WTC11 (cell line): ENCODE measurements at regions not wholly inside any gene's neighbourhood (a gene's known extent, or its start where the extent isn't known, plus 50 kb on each side); places are given as distances from the start of the nearest gene placed in this dataset.

ENCODE experiments used
- ATAC-seq: fragments of 200-7000 bp; cut with Tn5 transposase; 2 replicates; pipeline ENCODE4 v1.10.0; 2021; ENCODE audit warnings: mild to moderate bottlenecking, moderate library complexity
- CTCF ChIA-PET: fragments of 300-600 bp; sonication (Branson Sonifier 250); formaldehyde crosslinking; loops from one replicate; lab custom pipeline; 2021; ENCODE audit warnings: antibody characterized with exemption; lab: Charles Lee
- POLR2A ChIA-PET: fragments of 350-600 bp; sonication (Branson Sonifier 250); formaldehyde crosslinking; loops from one replicate; lab custom pipeline; 2021; ENCODE audit warnings: antibody characterized with exemption; lab: Charles Lee
- DNase-seq: peaks from one replicate; pipeline ENCODE4 v3.0.0; 2021; ENCODE audit warnings: low spot score
- H3K27ac Mint-ChIP-seq: 2 replicates; pipeline ENCODE4 v1.8.0; 2021; ENCODE audit warnings: mixed read lengths
- H3K27me3 Mint-ChIP-seq: 2 replicates; pipeline ENCODE4 v1.8.0; 2021; ENCODE audit warnings: low read depth, mild to moderate bottlenecking, moderate library complexity, mixed read lengths
- H3K36me3 Mint-ChIP-seq: 2 replicates; pipeline ENCODE4 v1.8.0; 2021; ENCODE audit warnings: mixed read lengths
- H3K4me1 Mint-ChIP-seq: 2 replicates; pipeline ENCODE4 v1.8.0; 2022; ENCODE audit warnings: mixed read lengths
- H3K4me3 Mint-ChIP-seq: 2 replicates; pipeline ENCODE4 v1.8.0; 2021; ENCODE audit warnings: mild to moderate bottlenecking, moderate library complexity, mixed read lengths
- H3K9me3 Mint-ChIP-seq: 2 replicates; pipeline ENCODE4 v1.8.0; 2021; ENCODE audit warnings: mixed read lengths
- ATF1 ChIP-seq: sonication (generic); formaldehyde crosslinking; IDR thresholded peaks from 2 replicates; pipeline ENCODE4 v1.8.1; 2023; ENCODE audit warnings: mild to moderate bottlenecking, moderate library complexity, missing genetic modification reagents
- CREB1 ChIP-seq: sonication (generic); formaldehyde crosslinking; IDR thresholded peaks from 2 replicates; pipeline ENCODE4 v1.8.0; 2023; ENCODE audit warnings: mild to moderate bottlenecking, missing genetic modification reagents
- E2F1 ChIP-seq: sonication (generic); formaldehyde crosslinking; IDR thresholded peaks from 2 replicates; pipeline ENCODE4 v1.8.0; 2022; ENCODE audit warnings: mild to moderate bottlenecking, missing genetic modification reagents
- E2F5 ChIP-seq: sonication (generic); formaldehyde crosslinking; IDR thresholded peaks from 2 replicates; pipeline ENCODE4 v1.8.1; 2022; ENCODE audit warnings: mild to moderate bottlenecking, moderate library complexity, missing genetic modification reagents
- EMX1 ChIP-seq: fragments of 250-450 bp; sonication (Bioruptor Pico); IDR thresholded peaks from 2 replicates; pipeline ENCODE4 v1.8.0; 2021; ENCODE audit warnings: mild to moderate bottlenecking
- GABPB1 ChIP-seq: sonication (generic); formaldehyde crosslinking; IDR thresholded peaks from 2 replicates; pipeline ENCODE4 v1.8.1; 2023; ENCODE audit warnings: mild to moderate bottlenecking, missing genetic modification reagents
- GRHL2 ChIP-seq: fragments of 250-450 bp; sonication (Bioruptor Pico); IDR thresholded peaks from 2 replicates; pipeline ENCODE4 v1.8.0; 2022; ENCODE audit warnings: mild to moderate bottlenecking, moderate library complexity; ENCODE audit not compliant: insufficient replicate concordance, severe bottlenecking
- MYBL2 ChIP-seq: sonication (generic); formaldehyde crosslinking; IDR thresholded peaks from 2 replicates; pipeline ENCODE4 v1.8.1; 2023; ENCODE audit warnings: mild to moderate bottlenecking, moderate library complexity, missing genetic modification reagents
- NFATC4 ChIP-seq: fragments of 250-450 bp; sonication (Bioruptor Pico); IDR thresholded peaks from 2 replicates; pipeline ENCODE4 v1.9.0; 2021; ENCODE audit warnings: mild to moderate bottlenecking
- NR1H2 ChIP-seq: sonication (generic); formaldehyde crosslinking; IDR thresholded peaks from 2 replicates; pipeline ENCODE4 v1.9.0; 2021; ENCODE audit warnings: mild to moderate bottlenecking, moderate library complexity, missing genetic modification reagents
- PRDM15 ChIP-seq: sonication (generic); formaldehyde crosslinking; IDR thresholded peaks from 2 replicates; pipeline ENCODE4 v1.8.0; 2022; ENCODE audit warnings: missing genetic modification reagents
- SOX15 ChIP-seq: fragments of 250-450 bp; sonication (Bioruptor Pico); IDR thresholded peaks from 2 replicates; pipeline ENCODE4 v1.9.0; 2021; ENCODE audit warnings: mild to moderate bottlenecking
- STAT6 ChIP-seq: sonication (generic); formaldehyde crosslinking; conservative IDR thresholded peaks from 2 replicates; pipeline ENCODE4 v1.8.1; 2023; ENCODE audit warnings: mild to moderate bottlenecking, low read depth, missing genetic modification reagents, moderate library complexity
- TCF7 ChIP-seq: sonication (generic); formaldehyde crosslinking; IDR thresholded peaks from 2 replicates; pipeline ENCODE4 v1.8.0; 2022; ENCODE audit warnings: mild to moderate bottlenecking, low read depth, missing genetic modification reagents, moderate library complexity
- TEAD1 ChIP-seq: sonication (generic); formaldehyde crosslinking; IDR thresholded peaks from 2 replicates; pipeline ENCODE4 v1.8.0; 2022; ENCODE audit warnings: mild to moderate bottlenecking, missing genetic modification reagents
- USF1 ChIP-seq: sonication (generic); formaldehyde crosslinking; IDR thresholded peaks from 2 replicates; pipeline ENCODE4 v1.8.0; 2022; ENCODE audit warnings: mild to moderate bottlenecking, missing genetic modification reagents
- ZBTB21 ChIP-seq: sonication (generic); formaldehyde crosslinking; IDR thresholded peaks from 2 replicates; pipeline ENCODE4 v1.8.1; 2023; ENCODE audit warnings: mild to moderate bottlenecking, missing genetic modification reagents, borderline replicate concordance
- ZNF232 ChIP-seq: sonication (generic); formaldehyde crosslinking; IDR thresholded peaks from 2 replicates; pipeline ENCODE4 v1.8.0; 2022; ENCODE audit warnings: mild to moderate bottlenecking, missing genetic modification reagents
- ZNF425 ChIP-seq: fragments of 250-450 bp; sonication (Bioruptor Pico); conservative IDR thresholded peaks from 2 replicates; pipeline ENCODE4 v1.9.0; 2021; ENCODE audit warnings: mild to moderate bottlenecking

GRCh38 chr4:174040287-174040686 is 243.2 kb downstream of the FBXO8 start (continued):
- TF ChIP-seq STAT6 (CRISPR knock-in tag) (no peak), ZNF425 (CRISPR knock-in tag) (no peak), TEAD1 (CRISPR knock-in tag) (no peak), TCF7 (CRISPR knock-in tag) (no peak), E2F5 (CRISPR knock-in tag) (no peak), ZBTB21 (no peak)

GRCh38 chr4:174038481-174038880 is 245.0 kb downstream of the FBXO8 start:
- H3K27ac Mint-ChIP-seq = no peak overlapping the region
- ATAC-seq = no peak
- no peak overlapping the region for H3K4me3 Mint-ChIP-seq
- no peak for TF ChIP-seq SOX15 (CRISPR knock-in tag)
- TF ChIP-seq EMX1 (CRISPR knock-in tag) = no peak
- TF ChIP-seq NFATC4 (CRISPR knock-in tag) = no peak
- no peak for TF ChIP-seq CREB1 (CRISPR knock-in tag)
- no peak for TF ChIP-seq TCF7 (CRISPR knock-in tag)
- no peak for TF ChIP-seq USF1 (CRISPR knock-in tag)
- no peak for TF ChIP-seq NR1H2 (CRISPR knock-in tag)
- POLR2A ChIA-PET = no interaction called here
- peaks cover 4% of the 10 kb centered on the region for H3K27me3 Mint-ChIP-seq
- H3K36me3 Mint-ChIP-seq = no peaks in the 10 kb centered on the region
- H3K4me1 Mint-ChIP-seq = peaks cover 42% of the 10 kb centered on the region
- no peaks in the 10 kb centered on the region for H3K9me3 Mint-ChIP-seq
- CTCF ChIA-PET = no interaction called here
- DNase-seq = no peak

- no peaks in the 10 kb centered on the region for H3K36me3 Mint-ChIP-seq
- no peaks in the 10 kb centered on the region for H3K27me3 Mint-ChIP-seq
- H3K4me1 Mint-ChIP-seq = peaks cover 35% of the 10 kb centered on the region
- DNase-seq = no peak
- H3K27ac Mint-ChIP-seq = no peak overlapping the region
- no peak for ATAC-seq
- POLR2A ChIA-PET = no interaction called here
- no peak overlapping the region for H3K4me3 Mint-ChIP-seq
- no peaks in the 10 kb centered on the region for H3K9me3 Mint-ChIP-seq
- CTCF ChIA-PET = no interaction called here
- no peak for TF ChIP-seq TCF7 (CRISPR knock-in tag)
- TF ChIP-seq ATF1 = no peak
- no peak for TF ChIP-seq TEAD1 (CRISPR knock-in tag)
- TF ChIP-seq ZNF232 = no peak
- no peak for TF ChIP-seq PRDM15 (CRISPR knock-in tag)
- no peak for TF ChIP-seq STAT6 (CRISPR knock-in tag)
- TF ChIP-seq USF1 (CRISPR knock-in tag) = no peak
- no peak for TF ChIP-seq E2F1 (CRISPR knock-in tag)
- no peak for TF ChIP-seq MYBL2 (CRISPR knock-in tag)
- TF ChIP-seq GABPB1 = no peak
- TF ChIP-seq GRHL2 (CRISPR knock-in tag) = no peak
Observed at GRCh38 chr4:174037631-174038030, 245.8 kb downstream of the FBXO8 start.
